GM21619 (cell line): ENCODE measurements at regions not wholly inside any gene's neighbourhood (a gene's known extent, or its start where the extent isn't known, plus 50 kb on each side); places are given as distances from the start of the nearest gene placed in this dataset.

Experiments used
- ATAC-seq: cut with Tn5 transposase; IDR thresholded peaks from one replicate; pipeline ENCODE4 v1.9.1; 2021; ENCODE audit not compliant: unreplicated experiment

DNA sequence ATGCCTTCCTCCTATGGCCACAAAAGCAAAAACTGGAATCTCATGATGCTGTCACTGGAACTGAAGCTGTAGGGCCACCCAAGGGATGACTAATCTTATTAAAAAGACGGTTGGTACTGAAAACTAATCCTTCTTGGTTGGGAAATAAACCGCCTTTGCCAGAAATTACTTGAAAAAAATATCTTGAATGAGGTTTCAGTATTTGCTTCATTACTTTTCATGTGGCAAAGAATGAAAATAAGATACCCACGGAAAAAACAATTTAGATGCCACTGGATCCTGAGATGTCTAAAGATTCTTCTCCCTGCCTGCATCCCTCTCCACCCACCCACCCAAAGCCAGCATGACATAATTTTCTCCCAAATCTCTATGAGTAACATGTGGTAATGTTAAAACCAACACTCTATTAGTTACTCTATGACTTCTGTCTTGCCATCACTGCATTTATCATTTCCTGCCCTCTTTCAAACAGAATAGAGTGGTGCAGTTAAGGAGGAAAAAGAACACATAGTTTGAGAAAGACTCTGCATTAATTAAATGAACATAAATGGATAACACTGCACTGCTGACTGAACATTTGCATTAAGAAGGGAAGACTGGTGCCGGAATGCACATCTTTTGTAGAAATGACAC lies 111.8 kb upstream of the DPH6 start:
- ATAC-seq, result no peak

DNA sequence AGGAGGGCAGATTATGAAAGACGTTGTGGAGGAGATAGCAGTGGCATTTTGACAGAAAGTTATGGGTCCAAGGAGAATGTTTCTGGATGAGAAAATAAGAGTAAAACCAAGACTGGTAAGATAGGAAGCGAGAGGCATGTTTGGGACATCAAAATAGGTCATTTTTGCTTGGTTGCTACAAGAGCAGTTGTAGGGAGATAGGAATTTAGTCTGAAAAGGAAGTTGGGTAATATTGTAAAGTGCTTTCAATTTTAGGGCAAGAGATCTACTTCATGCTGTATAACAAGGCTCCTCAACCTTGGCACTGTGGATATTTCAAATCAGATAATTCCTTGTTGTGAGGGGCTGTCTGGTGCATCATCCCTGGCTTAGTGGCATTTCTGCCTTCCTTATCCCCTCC lies 118.0 kb upstream of the DPH6 start:
- ATAC-seq, result no peak

DNA sequence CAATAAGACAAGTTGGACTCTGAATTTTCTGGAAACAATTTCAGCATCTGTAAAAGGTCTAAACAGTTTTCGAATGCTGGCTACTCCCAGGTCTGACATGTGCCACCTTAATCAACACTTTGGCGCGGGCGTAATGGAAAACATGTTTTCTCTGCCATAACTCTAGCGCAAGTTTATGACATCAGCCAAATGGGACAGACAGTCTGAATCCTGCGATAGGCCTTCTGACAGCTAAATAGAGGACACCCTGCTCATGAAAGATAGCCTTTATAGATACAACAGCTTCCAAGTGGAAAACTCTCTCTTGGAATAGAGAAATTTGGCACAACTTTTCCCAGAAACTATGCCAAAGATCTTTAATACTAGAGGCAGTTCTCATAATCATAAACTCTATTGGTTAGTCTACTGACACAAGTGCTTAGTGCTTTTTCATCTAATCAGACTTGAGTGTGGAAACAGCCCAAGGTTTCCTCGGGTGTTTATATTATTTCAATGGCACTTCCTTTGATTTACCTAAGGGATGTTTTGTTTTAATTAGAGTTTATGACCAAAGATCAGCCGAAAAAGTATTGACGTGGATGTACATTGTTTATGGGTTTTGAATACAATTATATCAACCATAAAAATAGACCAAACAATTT lies 120.1 kb upstream of the DPH6 start:
- no peak for ATAC-seq

DNA sequence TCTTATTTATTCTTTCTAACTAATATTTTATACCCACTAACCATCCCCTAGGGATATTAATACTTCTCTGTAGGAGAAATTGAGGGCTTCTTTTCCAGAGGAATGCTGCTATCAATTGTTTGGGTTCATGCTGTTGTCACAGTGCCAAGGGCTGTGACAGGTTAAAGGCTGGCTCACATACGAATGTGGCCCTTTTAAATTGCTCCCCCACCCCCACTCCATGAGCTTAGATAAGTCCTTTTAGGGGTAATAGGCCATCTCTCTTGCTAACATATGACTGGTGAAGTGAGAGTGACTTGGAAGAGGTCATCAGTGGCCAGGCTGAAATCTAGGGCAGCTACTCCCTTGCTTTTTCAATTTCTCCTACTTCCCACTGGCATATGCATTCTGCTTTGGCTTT lies 121.9 kb upstream of the DPH6 start:
- no peak for ATAC-seq

DNA sequence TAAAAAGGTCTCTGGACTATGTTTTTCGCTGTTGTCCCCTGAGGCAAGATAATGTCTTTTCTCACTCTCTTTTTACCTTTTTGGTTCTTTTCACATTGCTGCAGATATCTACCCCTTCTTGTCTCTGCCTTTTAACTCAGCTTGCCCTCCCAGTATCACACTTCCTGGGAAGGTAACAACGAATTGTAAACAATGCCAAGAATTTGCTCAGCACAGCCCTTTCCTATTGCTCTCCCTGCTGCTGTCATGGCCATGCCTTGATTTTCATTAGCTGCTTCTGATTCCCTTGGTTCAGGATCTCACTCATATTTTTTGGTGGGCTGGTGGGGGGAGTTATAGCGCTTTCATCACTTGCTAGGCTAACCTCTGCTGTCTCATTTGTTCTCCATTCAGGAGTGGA lies 123.1 kb upstream of the DPH6 start:
- no peak for ATAC-seq

DNA sequence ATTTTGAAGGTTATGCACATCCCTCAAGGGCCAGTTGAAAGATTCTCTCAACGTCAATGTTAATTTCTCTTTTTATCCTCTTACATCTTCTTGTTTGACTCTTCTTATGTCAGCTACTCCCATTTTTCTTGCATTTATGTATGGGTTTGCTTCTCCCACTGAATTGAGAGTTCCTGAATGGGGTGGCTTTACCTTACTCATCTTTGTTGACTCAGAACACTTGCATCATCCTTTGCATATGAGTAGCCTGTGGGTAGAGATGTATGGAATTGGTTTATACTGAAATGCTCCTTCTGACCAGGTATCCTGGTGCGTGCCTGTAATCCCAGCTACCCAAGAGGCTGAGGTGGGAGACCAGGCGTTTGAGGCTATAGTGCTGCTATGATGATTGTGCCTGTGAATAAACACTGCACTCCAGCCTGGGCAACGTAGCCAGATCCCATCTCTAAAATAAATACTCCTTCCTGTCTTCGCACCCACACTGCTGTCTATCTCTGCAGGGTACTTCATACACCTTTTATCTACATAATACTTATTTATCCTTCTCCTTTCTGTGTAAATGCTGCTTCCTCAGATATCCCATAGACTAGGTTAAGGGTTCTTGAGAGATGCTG lies 123.6 kb upstream of the DPH6 start:
- no peak for ATAC-seq

DNA sequence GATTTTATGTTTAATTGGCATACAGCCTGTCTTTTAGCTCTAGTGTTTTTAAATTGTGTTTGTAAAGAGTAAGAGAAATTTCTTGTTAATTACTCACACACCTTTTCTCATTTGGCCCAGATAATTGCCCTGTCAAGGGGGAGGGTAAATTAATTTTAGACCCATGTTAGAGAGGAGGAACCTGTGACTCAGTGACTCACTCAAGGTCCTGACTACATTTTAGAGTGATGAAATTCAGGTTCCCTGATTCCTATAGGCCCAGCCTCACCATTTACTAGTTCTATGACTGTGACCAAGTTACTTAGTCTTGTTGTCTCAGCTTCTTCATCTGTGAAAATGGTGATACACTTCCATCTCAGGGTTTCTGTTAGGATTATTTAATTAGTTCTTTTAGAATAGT lies 125.2 kb upstream of the DPH6 start:
- ATAC-seq, result no peak

DNA sequence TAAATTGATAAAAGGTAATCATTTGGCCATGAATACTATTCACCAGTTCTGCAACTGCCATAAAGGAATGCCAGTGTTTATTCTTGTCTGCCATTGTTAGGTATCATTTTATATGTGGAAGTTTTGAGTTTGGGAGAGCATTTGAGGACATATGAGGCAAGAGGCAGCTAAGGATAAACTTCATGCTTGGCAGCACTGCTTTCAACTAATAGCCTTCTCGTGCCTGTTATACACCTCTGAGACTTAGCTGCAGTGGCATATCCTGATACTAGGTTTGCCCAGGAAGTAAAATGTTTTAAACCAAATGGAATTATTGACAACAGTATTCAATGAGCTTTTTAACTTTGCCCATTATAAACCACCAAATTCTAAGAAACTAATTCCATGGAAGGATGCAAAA lies 126.0 kb upstream of the DPH6 start:
- ATAC-seq, result no peak

DNA sequence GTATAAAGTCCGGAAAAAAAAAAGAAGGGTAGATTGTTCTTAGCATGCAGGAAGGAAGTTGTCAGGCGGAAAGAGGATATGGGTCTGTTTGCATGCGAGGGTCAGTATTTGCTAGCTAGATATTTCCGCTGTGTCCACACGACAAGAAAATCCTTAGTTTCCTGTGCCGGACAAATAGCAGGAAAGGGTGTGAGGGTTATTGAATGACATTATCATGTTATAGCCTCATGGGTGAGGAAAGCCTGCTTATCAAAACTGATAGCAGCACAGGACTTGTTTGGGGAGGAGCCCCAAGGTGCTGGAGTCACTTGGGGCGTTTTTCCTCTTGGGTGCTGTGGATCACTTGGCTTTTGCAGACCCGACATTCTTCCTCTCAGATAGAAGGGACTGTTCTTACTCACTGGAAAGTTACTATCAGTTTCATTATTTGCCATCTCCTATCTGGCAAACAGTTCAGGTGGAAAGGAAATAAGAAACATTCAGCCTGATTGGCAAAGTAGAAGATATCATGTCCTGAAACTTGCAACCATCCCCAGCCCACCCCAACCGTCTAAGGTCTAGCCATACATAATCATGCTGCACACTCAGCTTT lies 127.2 kb upstream of the DPH6 start:
- peak; percentile 62 for ATAC-seq

DNA sequence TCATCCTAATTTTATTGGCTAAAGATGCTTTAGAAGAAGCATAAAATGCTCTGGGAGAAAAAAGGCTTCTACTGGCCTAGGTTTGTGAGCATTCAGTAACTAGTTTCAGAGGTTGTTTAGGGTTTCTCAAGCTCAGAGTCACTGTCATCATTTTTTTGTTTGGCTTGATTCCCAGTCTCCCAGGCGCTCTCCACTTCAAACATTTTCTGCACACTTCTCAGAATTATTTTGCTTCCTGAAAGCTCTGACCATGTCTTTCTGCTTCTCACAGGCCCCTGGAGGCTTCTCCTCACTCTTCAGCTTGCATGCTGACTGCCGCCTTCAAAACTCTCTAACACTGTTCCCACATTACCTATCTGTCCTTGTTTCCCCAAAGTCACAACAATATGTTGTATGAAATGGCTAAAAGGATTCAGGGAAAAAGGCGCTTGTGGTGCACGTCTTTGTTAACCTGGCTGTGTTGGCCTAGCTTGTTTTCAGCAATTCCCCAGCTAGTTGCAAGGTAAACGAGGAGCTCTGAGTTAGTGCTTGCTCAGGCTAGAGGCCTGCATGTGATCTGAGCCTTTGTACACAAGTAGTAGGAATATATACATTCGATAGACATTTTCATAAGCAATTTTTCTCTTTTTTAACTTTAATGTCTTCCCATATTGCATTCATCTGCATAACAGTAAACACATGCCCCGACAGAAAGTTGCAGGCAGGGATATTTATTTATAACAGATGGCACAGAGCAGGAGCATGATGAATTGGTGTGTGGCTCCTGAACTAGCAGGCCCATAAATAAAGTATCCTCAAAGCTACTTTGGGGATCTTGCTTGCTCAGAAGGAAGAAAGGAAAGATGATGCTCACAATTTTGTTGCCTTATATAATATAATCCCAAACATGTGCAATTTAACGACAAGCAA lies 129.2 kb upstream of the DPH6 start:
- ATAC-seq, result no peak

DNA sequence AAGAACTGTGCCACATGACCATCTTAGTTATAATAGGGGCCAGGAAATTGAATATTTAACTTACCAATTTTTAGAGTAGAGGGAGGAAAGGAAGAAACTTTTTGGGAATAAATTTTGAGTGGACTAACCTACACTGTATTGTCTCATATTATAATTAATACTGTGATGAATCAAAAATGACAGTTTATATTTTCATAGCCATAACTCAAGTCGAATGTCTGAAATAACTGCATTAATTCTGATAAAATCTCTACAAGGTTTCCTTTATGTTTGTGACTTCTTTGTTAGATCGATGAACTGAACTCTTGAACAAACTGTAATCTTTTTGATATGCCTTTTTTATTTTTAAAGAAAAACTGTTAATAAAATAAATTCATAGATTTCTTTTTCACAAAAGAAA lies 132.8 kb upstream of the DPH6 start:
- ATAC-seq, result no peak

DNA sequence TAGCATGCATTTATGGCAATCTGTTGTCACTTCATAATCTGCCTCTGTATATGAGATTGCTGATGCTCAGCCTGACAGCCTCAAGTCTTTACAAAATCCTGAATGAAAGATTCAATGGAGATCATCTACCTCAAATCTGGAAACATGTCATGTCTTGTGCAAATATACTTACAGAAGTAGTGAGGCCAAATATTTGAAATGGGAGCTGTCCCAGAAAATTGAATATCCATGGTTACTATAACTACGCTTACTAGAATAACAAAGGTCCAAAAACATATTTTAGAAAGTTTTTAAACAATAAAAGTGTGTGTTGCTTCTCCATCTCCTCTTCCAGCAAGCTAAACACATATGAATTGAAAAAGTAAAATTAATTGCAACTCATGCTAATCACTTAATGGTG lies 133.2 kb upstream of the DPH6 start:
- no peak for ATAC-seq

DNA sequence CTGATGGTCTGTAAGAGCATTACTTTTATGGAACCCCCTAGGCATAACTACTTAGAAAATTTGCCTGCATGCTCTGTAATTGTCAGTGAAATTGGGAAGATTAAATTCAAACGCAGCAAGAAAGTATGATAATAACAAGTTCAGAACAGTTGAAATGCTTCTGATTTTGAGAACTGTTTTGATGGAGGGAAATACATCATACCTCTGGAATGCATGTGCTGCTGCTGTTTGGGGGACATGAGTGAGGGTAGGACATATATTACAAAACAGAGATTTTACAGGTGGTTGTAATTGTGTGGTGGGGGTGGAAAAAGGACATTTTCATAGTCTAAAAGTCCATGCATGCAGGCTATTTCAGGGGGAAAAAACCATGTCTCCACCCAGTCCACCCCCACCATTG lies 135.0 kb upstream of the DPH6 start:
- no peak for ATAC-seq

DNA sequence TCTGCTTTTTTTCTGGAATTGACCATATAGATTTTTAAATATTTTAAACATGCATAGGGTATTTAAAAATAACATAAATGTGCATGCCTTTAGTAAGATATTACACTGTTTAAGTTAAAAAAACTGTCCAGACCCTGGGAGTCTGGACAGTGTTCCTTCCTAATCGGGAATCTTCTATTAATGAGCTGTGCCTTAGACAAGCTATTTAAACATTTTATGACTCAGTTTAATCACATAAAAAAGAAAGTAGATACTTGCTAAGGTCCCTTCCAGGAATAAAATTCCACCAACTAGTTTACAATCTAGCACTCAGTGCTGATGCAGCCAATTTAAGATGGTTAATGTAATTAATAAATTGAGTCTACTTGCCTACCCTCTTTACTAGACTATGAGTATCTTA lies 140.4 kb upstream of the DPH6 start:
- no peak for ATAC-seq

DNA sequence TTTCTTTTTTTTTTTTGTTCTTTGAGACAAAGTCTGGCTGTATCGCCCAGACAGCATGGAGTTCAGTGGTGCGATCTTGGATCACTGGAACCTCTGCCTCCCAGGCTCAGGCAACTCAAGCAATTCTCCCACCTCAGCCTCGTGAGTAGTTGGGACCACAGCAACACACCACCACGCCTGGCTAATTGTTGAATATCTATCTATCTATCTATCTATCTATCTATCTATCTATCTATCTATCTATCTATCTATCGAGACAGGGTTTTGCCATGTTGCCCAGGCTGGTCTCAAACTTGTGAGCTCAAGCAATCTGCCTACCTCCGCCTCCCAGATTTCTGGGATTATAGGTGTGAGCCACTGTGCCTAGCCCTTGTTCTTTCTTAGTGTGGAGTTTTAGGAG lies 143.3 kb upstream of the DPH6 start:
- ATAC-seq, result no peak

DNA sequence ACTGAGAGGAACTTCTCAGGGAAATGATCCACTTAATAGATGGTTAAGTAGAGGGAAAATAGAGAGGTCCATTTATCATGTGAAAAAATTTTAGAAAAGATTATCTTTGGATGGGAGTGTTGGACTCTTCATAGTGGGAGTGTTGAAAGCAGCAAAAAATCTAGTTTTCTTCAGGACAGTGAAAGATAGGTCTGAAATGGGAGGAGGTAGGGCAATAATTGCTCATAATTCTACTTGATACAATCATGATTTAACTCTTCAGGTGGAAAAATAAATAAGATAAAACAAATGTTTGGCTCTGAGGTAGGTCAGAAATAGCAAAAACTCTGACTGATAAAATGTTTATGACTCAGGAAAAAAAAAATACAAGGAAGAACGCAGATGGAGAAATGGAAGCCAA lies 144.1 kb upstream of the DPH6 start:
- ATAC-seq, result no peak

DNA sequence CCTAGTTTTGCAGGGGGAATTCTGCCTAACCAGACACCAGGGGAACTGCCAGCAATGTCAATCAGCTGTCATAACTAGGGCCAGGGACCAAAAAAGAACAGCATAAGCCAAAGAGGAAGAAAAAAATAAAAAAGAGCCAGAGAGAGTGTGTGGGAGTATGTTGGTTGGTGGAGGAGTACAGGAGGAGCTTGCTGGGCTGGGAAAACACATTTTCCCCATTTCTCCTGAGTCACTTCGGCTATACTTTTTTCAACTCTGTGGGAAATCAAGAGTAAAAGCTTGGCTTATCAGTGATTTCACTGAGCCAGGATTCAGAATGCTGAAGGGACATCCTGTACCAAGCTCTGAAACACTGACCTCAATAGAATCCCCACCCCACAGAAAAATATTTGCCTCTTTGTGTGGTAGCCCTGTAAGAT lies 144.7 kb upstream of the DPH6 start:
- ATAC-seq, result no peak

DNA sequence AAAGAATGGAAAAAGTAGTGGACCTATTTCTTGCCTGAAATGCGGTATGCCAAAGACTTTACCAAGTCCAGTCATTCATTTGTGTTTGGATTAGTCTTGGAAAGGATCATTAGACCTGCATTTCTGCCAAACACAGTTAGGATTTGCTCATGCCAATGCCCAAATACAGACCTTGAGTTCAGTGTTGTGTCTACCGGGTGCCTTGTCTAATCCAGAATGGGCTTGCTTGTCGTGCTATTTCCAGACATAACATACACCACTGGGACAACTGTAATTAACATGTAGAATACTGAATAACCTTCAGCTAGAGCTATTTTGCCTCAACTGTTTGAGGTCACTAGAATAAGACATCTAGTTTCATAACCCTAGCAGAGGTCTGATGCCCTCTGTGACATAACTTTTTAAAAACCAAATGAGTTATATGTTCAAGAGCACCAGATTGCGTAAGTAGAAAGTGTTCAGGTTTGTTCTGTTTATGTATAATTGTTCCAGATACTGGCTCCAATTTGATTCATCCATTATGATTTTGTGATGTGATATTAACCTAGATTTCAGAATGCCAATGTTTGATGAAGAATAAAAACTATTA lies 145.3 kb upstream of the DPH6 start:
- no peak for ATAC-seq

DNA sequence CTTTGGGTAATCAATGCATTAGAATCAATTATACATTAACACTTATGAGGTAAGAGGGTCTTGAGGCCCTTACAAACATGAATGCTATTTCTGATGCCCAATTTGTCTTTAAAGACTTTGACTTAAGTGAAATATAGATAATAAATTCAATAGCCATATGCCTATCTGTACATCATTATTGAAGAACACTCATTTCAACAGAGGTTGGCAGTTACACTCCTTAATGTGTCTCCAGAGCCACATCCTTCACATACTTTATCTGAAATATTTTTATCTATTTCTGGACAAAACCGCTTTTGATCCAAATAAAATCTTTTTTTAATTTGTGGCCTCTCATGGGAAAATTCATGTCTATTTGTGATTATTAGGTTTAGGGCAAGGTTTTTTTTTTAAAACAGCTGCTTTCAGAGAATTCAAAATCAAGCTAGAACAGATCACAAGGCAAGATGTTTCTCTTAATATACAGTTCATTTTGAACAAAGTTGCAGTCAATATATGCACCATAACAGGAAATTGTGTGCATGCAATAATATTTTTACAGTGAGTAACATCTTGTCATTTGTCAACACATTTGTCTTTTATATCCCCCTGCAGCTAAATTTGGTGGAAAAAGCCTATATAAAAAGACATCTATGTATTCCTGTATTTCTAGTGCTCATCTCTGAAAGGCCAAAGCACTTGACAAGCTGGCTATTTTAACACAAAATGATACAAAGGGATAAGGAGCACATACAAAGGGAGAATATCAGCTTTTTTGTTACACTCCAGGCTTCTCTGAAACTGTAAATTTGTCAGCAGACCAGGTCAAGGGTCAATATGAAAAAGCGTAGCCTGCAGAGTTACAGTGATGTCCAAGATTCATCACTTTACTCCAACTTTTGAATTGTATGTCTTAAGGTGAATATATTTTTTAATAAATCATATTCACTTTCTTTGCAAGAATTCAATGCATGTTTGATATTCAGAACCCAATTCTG lies 146.2 kb upstream of the DPH6 start:
- ATAC-seq, result no peak

DNA sequence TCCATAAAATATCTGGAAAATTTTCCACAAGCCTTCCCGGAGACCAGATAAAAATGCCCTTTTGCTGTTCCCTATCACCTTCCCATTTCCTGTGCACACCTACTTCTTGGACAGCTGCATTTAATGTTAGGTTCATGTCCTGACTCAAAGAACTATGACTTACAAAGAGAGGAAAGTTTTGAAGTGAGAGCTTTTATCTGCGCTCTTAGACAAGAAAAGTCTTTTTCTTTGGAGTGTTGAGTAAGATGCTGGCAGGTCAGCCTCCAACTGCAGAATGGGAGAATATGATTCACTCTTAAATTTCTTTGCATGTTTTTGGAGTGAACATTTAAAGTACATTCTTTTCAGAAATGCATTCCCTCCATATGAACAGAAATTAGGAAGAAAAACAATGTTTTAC lies 147.3 kb upstream of the DPH6 start:
- no peak for ATAC-seq
